BLaER1 (cell line): ENCODE measurements at regions not wholly inside any gene's neighbourhood (a gene's known extent, or its start where the extent isn't known, plus 50 kb on each side); places are given as distances from the start of the nearest gene placed in this dataset.

Experiments used
- H3K27ac ChIP-seq: shearing (Covaris generic); formaldehyde crosslinking; 2 replicates; pipeline ENCODE4 v1.8.1; 2022
- H3K27me3 ChIP-seq: shearing (Covaris generic); formaldehyde crosslinking; 2 replicates; pipeline ENCODE4 v1.8.1; 2022
- H3K36me3 ChIP-seq: shearing (Covaris generic); formaldehyde crosslinking; 2 replicates; pipeline ENCODE4 v1.8.1; 2022
- H3K4me1 ChIP-seq: shearing (Covaris generic); formaldehyde crosslinking; 2 replicates; pipeline ENCODE4 v1.8.1; 2022
- H3K4me2 ChIP-seq: shearing (Covaris generic); formaldehyde crosslinking; 2 replicates; pipeline ENCODE4 v1.8.1; 2022
- H3K4me3 ChIP-seq: shearing (Covaris generic); formaldehyde crosslinking; 2 replicates; pipeline ENCODE4 v1.8.1; 2022
- H3K9ac ChIP-seq: shearing (Covaris generic); formaldehyde crosslinking; 2 replicates; pipeline ENCODE4 v1.8.1; 2022
- H3K9me3 ChIP-seq: shearing (Covaris generic); formaldehyde crosslinking; 2 replicates; pipeline ENCODE4 v1.8.1; 2022
- H4K20me1 ChIP-seq: shearing (Covaris generic); formaldehyde crosslinking; 2 replicates; pipeline ENCODE4 v1.8.1; 2022
- Cebpa-rat ChIP-seq: shearing (Covaris generic); IDR thresholded peaks from 2 replicates; pipeline ENCODE4 v1.8.1; 2022

DNA sequence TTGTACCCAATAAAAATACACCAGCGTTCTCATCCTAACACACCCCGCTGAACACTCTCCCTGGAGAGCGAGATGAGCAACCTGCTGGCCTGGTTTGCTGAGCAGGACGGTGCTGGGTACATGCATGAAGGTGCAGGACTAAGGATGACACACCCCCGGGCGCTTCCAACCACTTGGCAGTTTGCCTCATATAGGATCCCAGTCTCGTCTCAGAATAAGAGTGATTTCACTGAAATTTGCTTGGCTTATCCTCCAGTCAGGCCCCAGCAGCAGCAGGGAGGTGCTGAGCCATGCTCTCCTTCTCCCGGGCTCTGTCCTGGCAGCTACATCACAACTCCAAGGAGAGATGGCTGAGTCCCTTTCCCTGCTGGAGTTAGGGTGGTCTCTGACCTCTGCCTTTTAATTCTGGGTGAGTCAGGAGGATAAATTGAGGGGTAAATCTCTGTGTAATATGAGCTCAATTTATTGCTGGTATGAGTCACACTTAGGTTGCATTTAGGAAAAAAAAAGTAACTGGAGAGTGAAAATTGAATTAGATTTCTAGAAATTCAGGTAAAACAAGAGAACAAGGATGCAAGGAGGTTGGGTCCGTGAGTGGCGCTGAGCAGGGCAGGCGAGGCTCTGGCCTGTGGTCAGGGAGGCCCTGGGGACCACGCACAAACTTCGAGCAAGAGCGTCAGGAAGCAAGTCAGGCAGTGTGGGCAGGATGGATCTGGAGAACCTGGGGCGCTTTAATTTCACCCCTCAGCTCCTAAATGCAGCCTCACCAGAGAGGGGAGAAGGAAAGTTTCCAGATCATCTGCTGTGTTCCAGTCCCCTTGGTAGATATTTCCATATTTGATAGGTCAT is 974.0 kb downstream of the TBC1D22A start:
- Histone ChIP-seq H3K4me3 (no peak overlapping the region), H3K4me2 (no peak overlapping the region), H3K9me3 (peaks cover 12% of the 10 kb centered on the region), H3K4me1 (peaks cover 21% of the 10 kb centered on the region), H3K9ac (no peak overlapping the region), H3K36me3 (no peaks in the 10 kb centered on the region), H3K27me3 (no peaks in the 10 kb centered on the region), H4K20me1 (no peaks in the 10 kb centered on the region), H3K27ac (no peak overlapping the region)
- TF ChIP-seq Cebpa-rat: no peak

DNA sequence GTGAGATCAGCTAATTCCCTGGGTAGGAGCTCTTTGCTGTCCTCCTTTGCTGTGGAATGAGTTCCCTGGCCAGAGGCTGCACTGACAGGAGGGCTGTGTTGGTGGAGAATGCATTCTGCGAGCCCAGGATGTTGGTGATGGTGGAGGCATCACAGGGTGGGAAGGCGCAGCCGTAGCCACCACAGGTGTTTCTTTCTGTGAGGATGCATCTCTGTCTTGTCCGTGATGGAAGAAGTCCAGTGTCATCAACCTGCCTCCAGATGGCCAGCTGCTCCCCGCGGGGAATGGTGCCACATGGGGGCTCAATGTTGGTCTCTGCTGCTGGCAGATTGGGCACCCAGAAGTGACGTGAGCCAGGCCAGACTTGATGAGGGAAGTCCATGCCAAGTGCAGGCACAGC is 972.1 kb downstream of the TBC1D22A start:
- H3K9me3 ChIP-seq: peaks cover 30% of the 10 kb centered on the region
- no peak overlapping the region for H3K4me2 ChIP-seq
- no peaks in the 10 kb centered on the region for H3K36me3 ChIP-seq
- no peaks in the 10 kb centered on the region for H3K27me3 ChIP-seq
- no peak overlapping the region for H3K27ac ChIP-seq
- no peak overlapping the region for H3K4me3 ChIP-seq
- no peaks in the 10 kb centered on the region for H4K20me1 ChIP-seq
- no peak for TF ChIP-seq Cebpa-rat
- H3K9ac ChIP-seq: no peak overlapping the region
- H3K4me1 ChIP-seq: peaks cover 16% of the 10 kb centered on the region

DNA sequence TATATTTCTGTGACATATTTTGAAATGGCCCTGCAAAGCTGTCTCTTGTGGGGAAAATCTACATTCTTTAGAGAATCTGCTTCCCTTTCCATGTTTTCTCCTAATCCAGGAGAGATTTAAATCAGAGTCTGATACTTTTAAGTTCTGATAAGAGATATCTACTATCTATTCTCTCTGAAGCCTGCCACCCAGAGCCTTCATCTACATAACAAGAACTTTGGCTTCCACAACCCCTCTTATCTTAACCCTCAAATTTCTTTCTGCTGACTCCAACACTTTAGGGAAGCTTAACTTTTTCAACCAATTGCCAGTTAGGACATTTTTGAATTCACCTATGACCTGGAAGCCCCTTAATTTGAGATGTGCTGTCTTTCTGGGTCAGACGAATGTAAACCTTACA is 965.2 kb downstream of the TBC1D22A start:
- TF ChIP-seq Cebpa-rat: no peak
- no peaks in the 10 kb centered on the region for H3K36me3 ChIP-seq
- H3K9me3 ChIP-seq: peaks cover 25% of the 10 kb centered on the region

DNA sequence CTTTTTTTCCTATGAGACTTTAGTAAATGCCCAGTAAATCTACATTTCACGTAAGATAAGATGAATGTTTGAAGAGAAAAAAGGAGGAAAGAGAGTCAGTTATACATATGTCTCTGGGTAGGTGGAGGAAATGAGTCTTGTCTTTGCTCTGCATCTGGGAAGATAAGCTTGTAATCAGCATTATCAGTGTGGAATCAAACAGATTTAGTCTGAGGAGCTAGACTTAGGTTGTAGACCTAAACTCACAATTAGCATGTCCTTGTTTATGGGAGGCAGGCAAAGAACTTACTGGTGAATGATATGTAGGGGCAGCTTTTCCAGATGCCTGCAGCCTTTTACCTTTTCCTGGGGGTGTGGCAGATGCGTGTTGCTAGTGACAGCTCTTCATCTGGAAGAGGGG is 962.3 kb downstream of the TBC1D22A start:
- H3K27ac ChIP-seq: no peak overlapping the region
- H4K20me1 ChIP-seq: no peaks in the 10 kb centered on the region
- H3K9me3 ChIP-seq: peaks cover 2% of the 10 kb centered on the region; the same call in 1 of the 2 replicates
- TF ChIP-seq Cebpa-rat: no peak
- no peaks in the 10 kb centered on the region for H3K4me1 ChIP-seq
- no peaks in the 10 kb centered on the region for H3K27me3 ChIP-seq
- H3K9ac ChIP-seq: no peak overlapping the region
- H3K4me2 ChIP-seq: no peak overlapping the region
- H3K36me3 ChIP-seq: no peaks in the 10 kb centered on the region
- no peak overlapping the region for H3K4me3 ChIP-seq

More for the DNA sequence above, 965.2 kb downstream of the TBC1D22A start:
- Histone ChIP-seq H3K4me2 (no peak overlapping the region), H3K4me1 (no peaks in the 10 kb centered on the region), H3K27ac (no peak overlapping the region), H3K27me3 (no peaks in the 10 kb centered on the region), H3K4me3 (no peak overlapping the region), H3K9ac (no peak overlapping the region), H4K20me1 (no peaks in the 10 kb centered on the region)

DNA sequence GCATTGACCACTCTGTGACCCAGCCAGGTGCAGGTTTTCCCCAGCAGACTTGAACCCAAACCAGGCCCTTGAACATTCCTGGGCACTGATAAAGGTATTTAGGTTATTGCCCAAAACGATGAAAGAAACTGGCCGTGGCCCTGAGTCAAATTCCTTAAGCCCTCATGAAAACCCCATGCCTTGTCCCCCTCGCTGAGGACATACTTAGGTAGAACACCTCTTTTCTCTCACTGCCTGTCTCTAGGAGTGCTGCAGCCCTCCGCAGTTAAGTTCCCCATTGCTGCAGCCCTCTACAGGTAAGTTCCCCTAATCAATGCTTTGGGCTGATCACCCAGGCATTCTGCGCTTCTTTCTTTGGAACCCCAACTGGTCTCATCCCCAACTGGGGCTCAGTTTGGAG is 961.6 kb downstream of the TBC1D22A start:
- no peaks in the 10 kb centered on the region for H3K27me3 ChIP-seq
- no peak overlapping the region for H3K27ac ChIP-seq
- no peaks in the 10 kb centered on the region for H3K9me3 ChIP-seq
- H3K4me3 ChIP-seq: no peak overlapping the region
- no peaks in the 10 kb centered on the region for H3K4me1 ChIP-seq
- no peak overlapping the region for H3K9ac ChIP-seq
- no peak overlapping the region for H3K4me2 ChIP-seq
- no peaks in the 10 kb centered on the region for H3K36me3 ChIP-seq
- no peak for TF ChIP-seq Cebpa-rat
- no peaks in the 10 kb centered on the region for H4K20me1 ChIP-seq

DNA sequence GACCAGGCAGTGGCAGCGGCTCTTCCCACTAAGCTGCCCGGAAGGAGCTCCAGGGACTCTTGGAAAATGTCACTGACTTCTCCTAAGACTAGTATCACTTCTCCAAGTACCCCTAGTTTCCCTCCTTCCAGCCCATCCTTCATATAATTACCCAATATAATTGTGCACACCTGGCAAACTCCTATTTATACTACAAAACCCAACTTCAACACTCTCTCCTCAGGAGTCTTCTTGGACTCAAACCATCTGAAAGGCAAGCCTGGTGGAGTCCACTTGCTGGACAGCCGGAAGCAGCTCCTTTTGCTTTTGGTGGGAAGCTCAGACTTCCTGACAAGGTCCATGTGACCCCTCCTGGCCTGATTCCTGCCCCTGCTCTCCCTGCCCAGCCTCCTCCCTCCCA is 955.9 kb downstream of the TBC1D22A start:
- no peaks in the 10 kb centered on the region for H3K27me3 ChIP-seq
- H3K4me2 ChIP-seq: no peak overlapping the region
- H3K4me1 ChIP-seq: no peaks in the 10 kb centered on the region
- TF ChIP-seq Cebpa-rat: no peak
- no peaks in the 10 kb centered on the region for H4K20me1 ChIP-seq
- no peaks in the 10 kb centered on the region for H3K9me3 ChIP-seq
- H3K4me3 ChIP-seq: no peak overlapping the region
- H3K36me3 ChIP-seq: no peaks in the 10 kb centered on the region
- no peak overlapping the region for H3K27ac ChIP-seq
- no peak overlapping the region for H3K9ac ChIP-seq

DNA sequence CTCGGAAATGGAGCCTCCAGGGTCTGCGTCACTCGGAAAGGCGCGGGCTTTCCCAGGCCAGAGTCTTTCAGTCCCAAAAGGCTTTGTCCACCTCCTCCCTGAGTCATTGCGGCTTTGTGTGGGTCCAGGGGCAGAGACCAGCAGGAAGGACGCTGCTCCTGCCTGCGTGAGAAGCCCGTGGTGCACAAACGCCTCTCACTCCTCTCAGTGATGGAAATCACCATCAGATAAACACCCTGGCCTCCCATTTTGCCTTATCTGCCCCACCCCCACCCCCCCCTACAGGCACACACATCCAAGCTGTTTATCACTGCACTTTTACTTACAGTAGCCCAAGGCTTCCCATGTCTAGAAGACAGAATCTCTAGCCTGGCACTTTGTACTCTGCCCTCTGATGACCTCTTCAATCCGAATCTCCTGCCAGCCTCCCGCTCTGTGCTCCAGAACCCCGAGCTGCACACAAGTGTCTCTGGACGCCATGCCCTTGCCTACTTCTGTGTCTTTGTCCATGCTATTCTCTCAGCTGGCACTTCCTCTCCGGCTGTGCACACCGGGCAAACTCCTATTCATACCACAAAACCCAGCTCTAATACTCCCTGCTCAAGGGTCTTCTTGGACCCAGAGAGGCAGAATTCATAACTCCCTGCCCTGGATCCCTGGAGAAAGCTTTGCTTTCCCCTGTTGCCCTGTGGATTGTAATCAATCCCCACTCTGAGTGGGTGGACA is 954.6 kb downstream of the TBC1D22A start:
- Histone ChIP-seq H3K4me1 (no peaks in the 10 kb centered on the region), H3K27me3 (no peaks in the 10 kb centered on the region), H3K36me3 (no peaks in the 10 kb centered on the region), H3K9me3 (no peaks in the 10 kb centered on the region), H4K20me1 (no peaks in the 10 kb centered on the region), H3K27ac (no peak overlapping the region), H3K4me2 (no peak overlapping the region), H3K9ac (no peak overlapping the region), H3K4me3 (no peak overlapping the region)
- TF ChIP-seq Cebpa-rat: no peak

DNA sequence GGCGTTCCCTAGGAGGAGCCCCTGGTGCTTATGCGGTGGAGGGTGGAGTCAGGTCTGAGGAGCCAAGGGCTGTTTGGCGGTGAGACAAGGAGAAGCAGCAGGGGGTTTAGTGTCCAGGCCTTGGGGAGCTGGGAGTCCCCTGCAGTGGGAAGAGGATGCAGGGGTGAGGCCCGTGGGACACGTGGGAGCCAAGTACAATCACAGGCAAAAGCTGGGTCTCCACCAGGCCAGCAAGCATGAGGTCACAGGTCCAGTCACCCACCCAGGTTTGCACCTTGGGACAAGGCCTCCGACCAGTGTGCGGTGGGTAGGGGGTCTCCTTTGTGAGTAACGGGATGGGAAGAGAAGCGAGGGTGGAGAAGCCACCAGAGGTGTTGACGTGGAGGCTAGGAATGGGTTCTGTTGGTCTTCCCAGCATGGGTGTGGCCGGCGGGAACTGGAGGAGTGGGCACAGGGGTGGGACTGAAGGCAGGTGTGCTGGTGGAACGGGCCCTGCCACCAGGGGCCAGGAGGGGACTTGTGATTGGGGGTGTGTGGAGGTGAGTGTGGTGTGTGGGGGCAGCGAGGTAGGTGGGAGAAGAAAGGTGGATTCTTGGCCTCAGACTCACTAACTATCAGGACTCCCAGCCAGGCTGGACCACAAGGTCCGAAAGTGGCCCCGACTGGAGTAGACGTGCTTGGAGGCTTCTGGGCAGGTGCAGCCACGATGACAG is 953.6 kb downstream of the TBC1D22A start:
- H3K9me3 ChIP-seq: no peaks in the 10 kb centered on the region
- no peaks in the 10 kb centered on the region for H3K27me3 ChIP-seq
- no peak overlapping the region for H3K27ac ChIP-seq
- no peak overlapping the region for H3K4me3 ChIP-seq
- H4K20me1 ChIP-seq: no peaks in the 10 kb centered on the region
- no peak overlapping the region for H3K9ac ChIP-seq
- no peak for TF ChIP-seq Cebpa-rat
- no peaks in the 10 kb centered on the region for H3K4me1 ChIP-seq
- H3K36me3 ChIP-seq: no peaks in the 10 kb centered on the region
- H3K4me2 ChIP-seq: no peak overlapping the region

DNA sequence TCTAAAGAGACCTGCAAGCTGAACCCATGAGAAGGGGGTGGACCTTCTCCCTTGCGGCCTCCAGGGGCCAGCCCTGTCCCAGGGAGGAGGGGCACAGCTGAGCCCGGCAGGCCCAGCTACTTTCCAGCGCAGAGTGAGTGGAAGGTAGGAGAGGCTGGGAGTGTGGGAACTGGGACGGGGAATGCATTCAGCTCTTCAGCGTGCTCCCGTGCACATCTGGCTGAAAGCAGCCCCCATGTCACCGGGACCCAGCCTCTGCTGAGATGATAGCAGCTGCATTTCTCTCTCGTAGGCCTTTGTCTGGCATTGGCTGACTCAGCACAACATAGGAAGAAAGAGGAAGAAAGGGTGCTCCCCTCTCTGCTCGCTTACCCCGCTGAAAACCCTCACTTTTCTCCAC is 951.5 kb downstream of the TBC1D22A start:
- Histone ChIP-seq H3K4me1 (no peaks in the 10 kb centered on the region), H3K9me3 (no peaks in the 10 kb centered on the region), H3K9ac (no peak overlapping the region), H3K27ac (no peak overlapping the region), H4K20me1 (no peaks in the 10 kb centered on the region), H3K36me3 (no peaks in the 10 kb centered on the region), H3K4me2 (no peak overlapping the region), H3K4me3 (no peak overlapping the region), H3K27me3 (no peaks in the 10 kb centered on the region)
- TF ChIP-seq Cebpa-rat: no peak

DNA sequence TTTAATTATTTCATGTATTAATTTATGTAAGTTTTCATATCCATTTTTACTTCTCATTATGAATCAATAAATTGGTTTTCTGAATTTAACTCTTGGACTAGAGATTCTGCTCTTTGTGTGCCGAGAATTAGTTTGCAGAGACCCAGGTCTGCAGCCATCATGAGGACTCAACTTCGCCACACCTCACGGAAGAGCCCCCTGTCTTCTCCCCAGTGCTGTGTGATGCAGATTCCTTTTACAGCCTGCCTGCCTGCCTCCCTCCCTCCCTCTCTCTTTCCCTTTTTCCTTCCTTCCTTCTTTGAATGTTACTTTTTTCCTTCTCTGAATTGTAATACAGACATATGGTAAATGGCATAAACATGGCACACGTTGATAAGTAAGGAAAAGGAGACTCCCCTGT is 947.7 kb downstream of the TBC1D22A start:
- TF ChIP-seq Cebpa-rat: no peak
- H3K4me2 ChIP-seq: no peak overlapping the region
- H3K9ac ChIP-seq: no peak overlapping the region
- no peaks in the 10 kb centered on the region for H3K36me3 ChIP-seq
- no peaks in the 10 kb centered on the region for H3K27me3 ChIP-seq
- no peak overlapping the region for H3K27ac ChIP-seq
- no peaks in the 10 kb centered on the region for H4K20me1 ChIP-seq
- no peaks in the 10 kb centered on the region for H3K4me1 ChIP-seq
- no peaks in the 10 kb centered on the region for H3K9me3 ChIP-seq
- H3K4me3 ChIP-seq: no peak overlapping the region
